Activated CD8-positive, alpha-beta T cell treated with anti-CD3 and anti-CD28 coated beads for 36 hours (primary cell): ENCODE measurements at regions not wholly inside any gene's neighbourhood (a gene's known extent, or its start where the extent isn't known, plus 50 kb on each side); places are given as distances from the start of the nearest gene placed in this dataset.

ENCODE experiments used
- ATAC-seq: fragments of 200-7000 bp; cut with Tn5 transposase; one replicate; pipeline ENCODE4 v1.10.0; 2021; ENCODE audit warnings: mild to moderate bottlenecking, moderate library complexity
- CTCF ChIA-PET: fragments of 350-600 bp; sonication (Branson Sonifier 250); formaldehyde crosslinking; loops from one replicate; lab custom pipeline; 2021; ENCODE audit warnings: antibody characterized with exemption; lab: Charles Lee
- POLR2A ChIA-PET: fragments of 350-600 bp; sonication (Branson Sonifier 250); formaldehyde crosslinking; loops from one replicate; lab custom pipeline; 2021; ENCODE audit warnings: antibody characterized with exemption; lab: Charles Lee
- DNase-seq: peaks from one replicate; pipeline ENCODE4 v3.0.0-alpha.2; 2020
- H3K27ac Mint-ChIP-seq: one replicate; pipeline ENCODE4 v1.8.0; 2021; ENCODE audit warnings: mild to moderate bottlenecking, mixed read lengths
- H3K27me3 Mint-ChIP-seq: one replicate; pipeline ENCODE4 v1.8.0; 2021; ENCODE audit warnings: mixed read lengths
- H3K36me3 Mint-ChIP-seq: one replicate; pipeline ENCODE4 v1.8.0; 2021; ENCODE audit warnings: low read depth, mixed read lengths
- H3K4me1 Mint-ChIP-seq: one replicate; pipeline ENCODE4 v1.8.0; 2021; ENCODE audit warnings: low read depth, mixed read lengths
- H3K4me3 Mint-ChIP-seq: one replicate; pipeline ENCODE4 v1.8.0; 2021; ENCODE audit warnings: mild to moderate bottlenecking, moderate library complexity, mixed read lengths
- H3K9me3 Mint-ChIP-seq: one replicate; pipeline ENCODE4 v1.8.0; 2021; ENCODE audit warnings: mixed read lengths
- CTCF ChIP-seq: fragments of 200-600 bp; IDR thresholded peaks from one replicate; pipeline ENCODE4 v1.8.0; 2022; ENCODE audit warnings: antibody characterized with exemption, mild to moderate bottlenecking
- intact Hi-C: fragments of 100-400 bp; cut with micrococcal nuclease; formaldehyde crosslinking; loops from one replicate; pipeline ENCODE4 v1.10.0; 2022

GRCh38 chr20:7123457-7123856 is 356.0 kb downstream of the BMP2 start:
- Mint-ChIP-seq H3K4me1 (no peaks in the 10 kb centered on the region), H3K27ac (no peak overlapping the region), H3K36me3 (no peaks in the 10 kb centered on the region), H3K4me3 (no peak overlapping the region), H3K27me3 (no peaks in the 10 kb centered on the region), H3K9me3 (peaks cover 1% of the 10 kb centered on the region)
- ATAC-seq: no peak
- intact Hi-C loops: no loop called here
- DNase-seq: no peak
- POLR2A ChIA-PET: no interaction called here
- CTCF ChIA-PET: interaction anchor here (1.1 kb wide), 1 partner anchor 8 kb away, joined by 3 read pairs; no protein-coding TSS in a partner anchor
- no peak for TF ChIP-seq CTCF

- ATAC-seq (no peak), DNase-seq (no peak)
- Mint-ChIP-seq H3K4me3 (no peak overlapping the region), H3K36me3 (no peaks in the 10 kb centered on the region), H3K9me3 (peaks cover 1% of the 10 kb centered on the region), H3K27ac (no peak overlapping the region), H3K4me1 (no peaks in the 10 kb centered on the region), H3K27me3 (no peaks in the 10 kb centered on the region)
- POLR2A ChIA-PET: no interaction called here
- no peak for TF ChIP-seq CTCF
- intact Hi-C loops: no loop called here
- CTCF ChIA-PET: interaction anchor here (1.1 kb wide), 1 partner anchor 9 kb away, joined by 3 read pairs; no protein-coding TSS in a partner anchor
Measured at GRCh38 chr20:7124120-7124519, 356.6 kb downstream of the BMP2 start.

- no peak for TF ChIP-seq CTCF
- POLR2A ChIA-PET: no interaction called here
- ATAC-seq (no peak), DNase-seq (no peak)
- Mint-ChIP-seq H3K27ac (no peak overlapping the region), H3K9me3 (peaks cover 1% of the 10 kb centered on the region), H3K4me3 (no peak overlapping the region), H3K36me3 (no peaks in the 10 kb centered on the region), H3K4me1 (no peaks in the 10 kb centered on the region), H3K27me3 (no peaks in the 10 kb centered on the region)
- CTCF ChIA-PET: no interaction called here
- intact Hi-C loops: no loop called here
Measured at GRCh38 chr20:7136886-7137285, 369.4 kb downstream of the BMP2 start.

- no peak overlapping the region for H3K4me3 Mint-ChIP-seq
- CTCF ChIA-PET: no interaction called here
- ATAC-seq (no peak), DNase-seq (no peak)
- no peaks in the 10 kb centered on the region for H3K4me1 Mint-ChIP-seq
- POLR2A ChIA-PET: no interaction called here
- intact Hi-C loops: no loop called here
- no peaks in the 10 kb centered on the region for H3K36me3 Mint-ChIP-seq
- TF ChIP-seq CTCF: no peak
- peaks cover 1% of the 10 kb centered on the region for H3K9me3 Mint-ChIP-seq
- H3K27me3 Mint-ChIP-seq: no peaks in the 10 kb centered on the region
- no peak overlapping the region for H3K27ac Mint-ChIP-seq
Measured at GRCh38 chr20:7137395-7138151, 370.1 kb downstream of the BMP2 start.

GRCh38 chr20:7144464-7144863 is 377.0 kb downstream of the BMP2 start:
- ChIA-PET CTCF (no interaction called here), POLR2A (no interaction called here)
- Mint-ChIP-seq H3K9me3 (peaks cover 6% of the 10 kb centered on the region), H3K27me3 (no peaks in the 10 kb centered on the region), H3K4me1 (no peaks in the 10 kb centered on the region), H3K27ac (no peak overlapping the region), H3K4me3 (no peak overlapping the region), H3K36me3 (no peaks in the 10 kb centered on the region)
- intact Hi-C loops: no loop called here
- TF ChIP-seq CTCF: no peak
- ATAC-seq (no peak), DNase-seq (no peak)
